ENCODE measurements at regions not wholly inside any gene's neighbourhood (a gene's known extent, or its start where the extent isn't known, plus 50 kb on each side); places are given as distances from the start of the nearest gene placed in this dataset.

DNA sequence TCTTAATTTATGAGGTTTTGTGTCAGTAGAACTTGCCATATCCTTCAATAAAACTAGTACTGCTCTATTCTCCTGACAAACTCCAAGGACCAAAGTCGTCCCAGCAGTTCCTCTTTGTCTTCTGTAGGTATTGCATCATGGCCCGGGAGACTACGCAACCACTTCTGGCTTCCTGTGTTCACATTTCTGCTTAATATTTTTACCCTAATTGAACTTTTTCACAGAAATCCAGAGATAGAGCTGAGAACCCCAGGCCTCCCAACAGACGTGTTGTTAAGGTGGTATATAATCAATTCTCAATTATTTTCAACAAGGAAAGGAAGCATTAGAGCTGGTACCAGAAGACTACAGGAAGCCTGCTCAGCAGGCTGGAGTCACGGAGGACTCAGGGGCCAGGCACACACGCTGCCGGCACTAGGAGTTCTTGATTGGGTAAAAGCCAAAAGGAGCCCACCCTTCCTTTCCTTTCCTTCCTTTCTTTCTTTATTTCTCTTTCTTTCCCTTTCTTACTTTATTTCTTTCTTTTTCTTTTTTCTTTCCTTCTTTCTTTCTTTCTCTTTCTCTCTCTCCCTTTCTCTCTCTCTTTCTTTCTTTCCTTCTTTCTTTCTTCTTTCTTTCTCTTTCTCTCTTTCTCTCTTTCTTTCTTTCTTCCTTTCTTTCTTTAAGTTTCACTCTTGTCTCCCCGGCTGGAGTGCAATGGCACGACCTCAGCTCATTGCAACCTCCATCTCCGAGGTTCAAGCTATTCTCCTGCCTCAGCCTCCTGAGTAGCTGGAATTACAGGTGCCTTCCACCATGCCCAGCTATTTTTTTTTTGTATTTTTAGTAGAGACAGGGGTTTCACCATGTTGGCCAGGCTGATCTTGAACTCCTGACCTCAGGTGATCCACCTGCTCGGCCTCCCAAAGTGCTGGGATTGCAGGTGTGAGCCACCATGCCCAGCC is 173.7 kb downstream of the ZBTB18 start:
- no peak for DNase-seq

DNA sequence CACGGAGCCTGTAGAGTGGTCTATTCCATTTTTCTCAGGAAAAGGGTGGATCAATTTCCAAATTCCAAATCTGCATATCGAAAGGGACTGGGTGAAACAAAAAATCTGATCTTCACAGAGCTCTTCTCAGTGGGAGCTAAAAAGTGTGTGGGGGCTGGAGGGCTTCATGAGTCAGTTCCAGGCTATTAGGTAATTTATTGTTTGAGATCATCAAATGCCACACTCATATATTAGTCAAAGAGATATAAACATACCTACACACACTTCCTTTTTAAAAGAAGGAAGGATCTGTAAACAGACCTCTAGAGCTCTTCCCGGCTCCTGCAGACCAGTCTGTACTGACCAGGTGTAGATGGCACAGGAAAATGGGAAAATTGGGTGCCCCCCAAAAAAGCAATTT is 175.4 kb downstream of the ZBTB18 start:
- DNase-seq = no peak

DNA sequence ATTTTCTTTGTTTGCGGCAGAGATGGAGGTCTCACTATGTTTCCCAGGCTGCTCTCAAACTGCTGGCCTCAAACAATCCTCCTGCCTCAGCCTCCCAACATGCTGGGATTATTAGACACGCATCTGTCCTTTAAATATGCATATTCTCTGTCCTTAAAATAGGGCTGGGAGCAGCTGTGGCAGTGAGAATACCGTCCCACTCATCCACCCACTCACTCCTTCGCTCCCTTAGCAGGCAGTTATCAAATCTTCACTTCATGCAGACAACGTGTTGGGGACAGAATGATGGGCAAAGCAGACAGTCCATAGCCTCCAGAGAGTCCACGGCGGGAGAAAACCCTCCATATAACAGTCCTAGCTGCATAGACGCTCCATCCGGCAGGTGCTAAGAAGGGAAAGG is 179.4 kb downstream of the ZBTB18 start:
- no peak for DNase-seq

DNA sequence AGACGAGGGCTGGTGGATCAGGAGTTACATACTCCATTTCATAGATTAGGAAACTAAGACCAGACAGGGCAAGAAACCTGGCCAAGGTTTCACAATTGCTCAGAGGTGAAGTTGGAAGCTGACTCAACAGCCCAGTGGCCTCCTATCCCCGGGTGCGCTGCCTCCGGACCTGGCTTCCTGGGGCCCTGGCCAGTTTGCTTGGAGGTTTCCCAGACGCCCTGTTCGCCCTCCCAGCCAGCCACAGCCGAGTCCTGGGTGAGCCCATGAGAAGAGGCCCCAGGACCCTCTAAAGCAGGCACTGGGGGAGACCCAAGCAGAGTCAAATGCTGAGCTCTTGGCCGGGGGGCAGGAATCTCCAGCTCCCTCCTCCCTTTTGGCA is 180.1 kb downstream of the ZBTB18 start:
- no peak for DNase-seq

DNA sequence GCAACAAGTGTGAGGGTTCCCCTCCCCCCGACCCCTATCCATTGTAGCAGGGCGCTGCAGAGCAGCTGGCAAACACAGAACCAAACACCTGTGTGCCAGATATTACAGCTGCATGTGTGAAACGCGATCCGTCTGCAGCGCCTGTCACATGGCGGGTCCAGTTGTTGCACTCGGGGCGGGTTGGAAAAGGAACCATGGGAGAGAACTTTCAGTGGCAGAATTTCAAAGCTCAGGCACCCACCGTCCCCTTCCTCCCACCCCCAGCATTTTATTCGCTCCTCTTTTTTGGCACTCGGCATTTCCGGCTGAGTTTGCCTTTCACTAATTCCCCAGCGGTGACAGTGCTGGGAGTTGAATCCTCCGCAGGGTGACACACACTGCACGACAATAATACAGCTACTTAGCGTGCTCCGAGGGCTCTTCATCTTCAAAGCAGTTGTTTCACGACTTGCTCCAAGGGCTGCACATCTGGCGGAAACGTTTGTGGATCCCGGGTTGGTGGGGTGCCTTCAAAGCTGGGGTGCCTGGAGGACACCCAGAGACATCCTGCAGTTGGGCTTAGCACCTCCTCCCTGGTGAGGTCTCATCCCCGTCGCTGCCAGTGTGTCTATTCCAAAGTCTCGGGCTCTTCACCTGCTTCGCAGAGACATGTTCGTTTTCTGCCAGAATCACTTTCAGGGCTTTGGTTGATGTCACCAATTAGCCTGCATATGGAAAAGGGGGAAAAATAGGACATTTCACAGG is 180.7 kb downstream of the ZBTB18 start:
- DNase-seq = peak; percentile 90

DNA sequence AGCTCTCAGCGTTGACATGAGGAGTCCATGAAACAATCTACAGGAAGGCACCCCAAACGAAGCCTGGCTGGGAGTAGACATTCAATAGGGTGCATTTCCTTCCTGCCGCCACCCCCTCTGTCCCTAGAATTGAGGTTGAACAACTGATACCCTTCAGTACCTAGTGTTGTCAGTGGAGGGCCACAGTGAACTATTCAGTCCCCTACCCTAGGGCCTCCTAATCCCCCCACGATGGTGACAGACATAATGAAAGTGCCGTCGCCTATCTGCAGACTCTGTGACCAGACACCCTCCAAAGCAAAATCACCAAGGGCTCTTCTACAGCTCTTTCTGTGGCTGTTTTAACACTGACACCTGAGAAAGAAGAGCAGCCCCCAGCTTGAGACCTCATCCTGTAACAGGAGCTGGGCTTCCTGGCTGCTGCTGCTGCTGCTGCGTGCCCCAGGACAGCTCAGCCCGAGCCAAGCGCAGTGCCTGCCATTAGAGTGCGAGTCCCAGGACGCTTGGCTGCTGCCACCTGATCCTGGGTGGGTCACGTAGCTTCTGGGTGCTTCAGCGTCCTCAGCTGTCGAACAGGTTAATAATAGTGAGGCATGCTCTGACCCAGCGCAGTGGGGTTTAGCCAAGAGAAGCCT is 183.0 kb downstream of the ZBTB18 start:
- no peak for DNase-seq

DNA sequence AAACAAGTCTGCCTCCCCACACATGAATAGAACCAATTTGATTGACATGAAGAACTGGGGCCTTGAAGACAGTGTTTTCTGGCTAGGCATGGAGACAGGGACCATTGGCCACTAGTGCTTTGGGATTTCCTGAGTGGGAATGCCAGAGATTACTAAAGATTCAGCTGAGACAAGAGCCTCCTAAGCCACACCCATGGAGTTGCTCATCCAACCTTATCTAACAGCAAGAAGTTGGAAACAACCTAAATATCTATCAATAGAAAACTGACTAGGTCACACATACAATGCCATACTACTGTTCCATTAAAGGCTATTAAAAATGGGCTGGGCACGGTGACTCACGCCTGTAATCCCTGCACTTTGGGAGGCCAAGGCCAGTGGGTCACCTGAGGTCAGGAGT is 184.1 kb downstream of the ZBTB18 start:
- DNase-seq = no peak

DNA sequence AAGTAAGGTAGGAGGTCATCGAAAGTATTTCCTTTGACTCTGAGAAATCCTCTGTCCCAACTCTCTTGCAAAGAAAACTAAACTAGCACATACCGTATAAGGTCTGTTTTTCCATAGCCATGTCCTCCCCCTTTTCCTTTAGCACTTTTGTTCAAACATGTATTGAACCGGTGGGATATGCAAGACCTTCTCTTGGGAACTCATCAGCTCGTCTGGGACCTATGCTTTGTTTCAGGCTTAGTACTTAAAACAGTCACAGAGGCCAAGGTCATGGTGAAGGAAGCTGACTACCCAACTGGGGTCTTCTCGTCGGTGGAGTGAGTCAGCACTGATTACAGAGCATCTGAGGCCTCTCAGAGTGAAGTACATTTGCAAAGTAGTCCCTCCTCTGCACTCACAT is 185.0 kb downstream of the ZBTB18 start:
- no peak for DNase-seq

DNA sequence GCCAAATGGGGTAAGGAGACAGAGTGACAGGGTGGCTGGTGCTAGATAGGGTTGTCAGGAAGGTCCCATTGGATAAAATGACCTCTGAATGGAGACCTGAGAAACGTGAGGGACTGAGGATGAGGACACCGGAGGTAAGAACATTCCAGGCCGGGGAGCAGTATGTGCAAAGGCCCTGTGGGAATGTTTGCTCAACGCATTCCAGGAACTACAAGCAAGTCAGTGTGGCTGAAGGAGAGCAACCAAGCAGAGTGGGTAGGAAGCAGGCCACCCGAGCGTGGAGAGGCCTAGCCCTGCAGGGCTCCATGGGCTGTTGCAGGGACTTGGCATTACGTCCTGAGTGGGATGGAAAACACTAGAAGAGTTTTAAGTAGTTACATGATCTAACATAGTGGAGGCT is 185.6 kb downstream of the ZBTB18 start:
- DNase-seq = no peak

DNA sequence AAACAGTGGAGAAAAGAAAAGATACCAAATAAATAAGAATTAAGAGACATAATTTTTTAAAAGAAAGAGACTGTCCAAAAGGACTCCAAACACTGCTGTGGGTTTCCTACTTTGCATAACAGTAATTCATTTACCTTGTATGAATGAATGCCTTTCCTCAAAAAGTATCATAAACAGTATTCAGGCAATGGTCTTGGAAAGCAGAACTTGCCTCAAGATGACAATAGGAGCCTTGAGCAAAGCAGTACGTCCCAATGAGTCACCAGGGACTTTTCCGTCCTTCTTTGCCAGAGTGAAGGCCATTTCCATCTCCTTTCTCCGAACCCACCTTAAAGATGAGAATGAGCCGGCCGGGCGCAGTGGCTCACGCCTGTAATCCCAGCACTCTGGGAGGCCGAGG is 186.4 kb downstream of the ZBTB18 start:
- no peak for DNase-seq

DNA sequence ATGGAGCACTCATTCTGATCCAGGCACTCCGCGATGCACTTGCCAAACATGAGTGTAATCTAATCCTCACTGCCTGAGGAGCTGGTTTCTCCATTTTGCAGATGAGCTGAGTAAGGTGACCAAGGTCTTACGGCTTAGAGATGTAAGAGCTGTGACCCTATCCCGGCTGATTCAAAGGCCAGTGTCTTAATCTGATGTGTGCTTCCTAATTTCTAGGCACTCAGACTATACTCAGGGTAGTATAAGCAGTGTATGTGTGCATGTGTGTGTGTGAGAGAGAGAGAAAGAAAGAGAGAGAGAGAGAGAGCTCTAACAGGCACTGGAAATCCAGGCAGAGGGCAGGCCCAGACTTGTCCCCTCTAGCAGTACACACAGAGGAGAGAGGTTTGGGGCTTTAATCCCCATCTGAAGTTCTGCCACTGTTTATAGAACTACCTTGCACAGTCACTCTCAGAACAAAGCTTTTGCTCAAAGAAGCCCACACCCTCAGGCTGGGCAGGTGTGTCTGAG is 188.2 kb downstream of the ZBTB18 start:
- DNase-seq = peak; percentile 86

DNA sequence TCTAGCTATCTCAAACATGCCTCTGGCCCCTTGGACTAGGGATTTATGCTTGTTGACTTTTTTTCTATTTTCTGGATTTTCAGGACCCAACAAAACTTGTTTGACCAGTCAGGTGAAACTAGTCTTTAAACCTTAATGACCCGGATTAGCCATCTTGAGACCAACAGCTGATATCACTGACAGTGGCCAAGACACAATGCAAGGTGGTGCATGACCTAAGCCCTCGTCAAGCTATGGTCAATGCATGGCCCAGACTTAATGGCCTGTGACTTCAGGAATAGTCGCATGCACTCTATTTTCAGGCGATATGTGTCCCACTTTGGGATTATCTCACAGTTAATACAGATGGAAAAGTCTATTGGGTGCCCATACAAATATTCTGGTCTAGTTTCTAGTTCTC is 190.4 kb downstream of the ZBTB18 start:
- DNase-seq = no peak

DNA sequence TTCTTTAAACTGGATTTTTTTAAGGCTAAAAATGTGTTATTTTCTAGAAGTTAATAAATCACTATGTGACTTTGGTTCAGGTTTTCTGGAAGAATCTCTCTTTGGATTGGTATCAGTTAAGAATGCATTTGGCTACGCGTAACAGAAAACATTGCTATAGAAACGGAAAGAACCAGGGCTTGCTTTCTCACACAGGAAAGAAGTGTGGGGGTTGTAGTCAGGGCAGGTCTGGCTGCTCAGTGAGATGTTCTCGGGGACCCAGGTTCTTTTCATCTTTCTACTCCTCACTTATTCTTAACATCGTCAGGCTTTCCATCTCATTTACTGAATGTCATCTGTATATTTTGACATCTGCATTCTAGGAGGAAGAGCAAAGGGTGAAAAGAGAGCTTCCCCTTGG is 191.4 kb downstream of the ZBTB18 start:
- DNase-seq = no peak

DNA sequence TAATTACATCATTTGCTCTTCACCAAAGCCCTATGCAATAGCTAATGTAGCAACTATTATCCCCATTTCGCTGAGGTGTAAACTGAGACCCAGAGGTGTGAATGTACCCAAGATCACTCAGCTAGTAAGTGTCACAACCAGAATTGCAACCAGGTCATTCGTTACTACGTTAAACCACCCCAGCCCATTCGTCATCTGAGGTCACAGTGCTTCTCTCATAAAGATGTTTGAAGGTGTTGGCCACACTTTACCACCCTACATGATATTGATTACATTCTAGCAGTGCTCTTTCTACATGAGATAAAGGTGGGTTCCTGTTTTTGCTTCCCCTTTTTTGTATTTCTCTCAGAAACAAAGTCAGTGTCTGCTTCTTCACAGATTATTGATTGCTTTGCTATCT is 195.3 kb downstream of the ZBTB18 start:
- DNase-seq = no peak

DNA sequence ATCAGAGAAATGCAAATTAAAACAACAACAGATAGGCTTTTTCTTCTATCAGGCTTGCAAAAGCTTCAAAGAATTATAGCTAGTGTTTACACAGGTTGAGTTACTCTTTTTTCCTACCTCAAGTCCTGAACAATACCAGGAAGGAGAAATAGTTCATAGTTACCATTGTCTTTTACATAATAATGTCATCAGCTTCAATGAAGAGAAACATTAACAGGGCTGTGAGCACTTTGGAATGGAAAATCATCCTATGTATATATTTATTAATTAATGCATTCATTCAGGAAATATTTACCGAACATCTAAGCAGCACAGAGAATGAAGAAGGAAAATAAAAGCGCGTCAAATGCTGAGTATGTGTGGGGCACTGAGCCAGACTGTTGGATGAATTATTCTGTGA is 197.3 kb downstream of the ZBTB18 start:
- no peak for DNase-seq

DNA sequence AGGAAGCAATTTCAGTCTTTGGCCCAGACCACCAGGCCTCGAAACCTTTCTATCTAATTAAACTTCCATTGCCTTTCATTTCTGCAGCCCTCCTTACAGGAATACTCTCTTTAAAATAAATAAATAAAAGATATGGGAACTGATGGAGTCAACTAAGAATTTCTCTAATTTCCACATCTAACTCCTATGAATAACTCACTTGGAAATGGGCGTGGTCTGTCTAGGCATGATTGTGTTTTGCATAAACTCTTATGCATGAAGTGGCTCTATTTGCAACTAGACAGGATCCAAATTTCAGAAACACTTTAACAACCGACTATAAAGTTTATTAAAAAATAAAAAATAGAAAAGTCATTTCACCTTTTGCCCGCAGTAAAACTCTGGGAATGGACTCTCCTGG is 199.5 kb downstream of the ADSS2 start:
- no peak for DNase-seq

DNA sequence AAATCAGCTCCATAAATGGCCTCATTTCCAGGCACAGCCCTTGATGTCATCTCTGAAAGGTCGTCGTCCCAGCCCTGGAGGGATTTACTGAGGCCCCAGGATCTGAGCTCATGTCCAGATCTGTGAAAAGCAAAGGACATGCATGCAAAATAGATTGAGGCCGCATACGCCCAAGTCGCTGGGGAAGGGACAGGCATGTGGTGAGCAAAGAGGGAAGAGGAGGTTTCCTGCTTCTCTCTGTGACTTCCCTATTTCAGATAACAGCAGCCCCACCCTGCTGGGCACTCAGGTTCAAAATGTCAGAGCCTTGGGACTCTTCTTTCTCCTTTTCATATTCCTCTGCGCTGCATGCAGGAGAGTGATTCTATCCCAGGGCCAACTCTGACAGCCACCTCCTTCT is 197.2 kb downstream of the ADSS2 start:
- DNase-seq = no peak

DNA sequence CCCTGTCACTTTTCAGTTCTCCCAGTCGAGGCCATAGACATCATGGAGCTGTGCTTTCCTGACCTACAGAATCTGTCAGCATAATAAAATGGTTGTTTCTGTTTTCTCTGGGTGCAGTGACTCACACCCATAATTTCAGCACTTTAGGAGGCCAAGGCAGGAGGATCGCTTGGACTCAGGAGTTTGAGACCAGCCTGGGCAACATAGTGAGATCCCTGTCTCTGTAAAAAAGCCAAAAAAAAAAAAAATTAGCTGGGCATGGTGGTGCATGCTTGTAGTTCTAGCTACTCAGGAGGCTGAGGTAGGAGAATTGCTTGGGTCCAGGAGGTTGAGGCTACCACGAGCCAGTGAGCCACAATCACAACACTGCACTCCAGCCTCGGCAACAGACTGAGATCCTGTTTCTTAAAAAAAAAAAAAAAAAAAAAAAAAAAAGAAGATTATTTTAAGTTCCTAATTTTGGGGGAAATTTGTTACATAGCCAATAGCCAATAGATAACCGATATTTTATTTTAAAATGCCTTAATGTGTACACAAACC is 196.2 kb downstream of the ADSS2 start:
- DNase-seq = no peak

DNA sequence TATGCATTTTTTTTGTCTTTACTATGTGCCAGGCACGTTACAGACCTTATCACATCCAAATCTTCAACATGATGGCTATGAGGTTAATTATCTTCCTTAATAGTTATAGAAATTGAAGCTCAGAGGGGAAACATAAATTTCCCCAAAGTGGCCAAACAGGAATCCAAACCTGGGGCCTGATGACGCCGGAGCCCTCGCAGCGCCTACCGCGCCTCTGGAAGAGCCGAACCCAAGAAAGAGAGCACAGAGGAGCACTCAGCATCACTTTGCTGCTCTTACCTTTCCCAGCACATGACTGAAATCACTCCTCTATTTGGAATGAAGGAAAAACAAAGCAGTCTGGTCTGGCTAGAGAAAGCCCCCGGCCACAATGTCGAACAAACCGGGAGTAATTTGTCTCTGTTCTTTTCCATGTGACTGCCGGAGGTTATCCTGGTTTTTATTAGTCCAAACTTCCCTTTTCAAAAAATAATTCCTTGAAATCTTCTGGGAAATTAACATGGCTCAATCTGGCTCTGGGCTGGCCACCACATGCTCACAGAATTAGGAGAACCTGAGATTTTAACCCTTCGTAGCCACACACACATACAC is 195.5 kb downstream of the ADSS2 start:
- no peak for DNase-seq

DNA sequence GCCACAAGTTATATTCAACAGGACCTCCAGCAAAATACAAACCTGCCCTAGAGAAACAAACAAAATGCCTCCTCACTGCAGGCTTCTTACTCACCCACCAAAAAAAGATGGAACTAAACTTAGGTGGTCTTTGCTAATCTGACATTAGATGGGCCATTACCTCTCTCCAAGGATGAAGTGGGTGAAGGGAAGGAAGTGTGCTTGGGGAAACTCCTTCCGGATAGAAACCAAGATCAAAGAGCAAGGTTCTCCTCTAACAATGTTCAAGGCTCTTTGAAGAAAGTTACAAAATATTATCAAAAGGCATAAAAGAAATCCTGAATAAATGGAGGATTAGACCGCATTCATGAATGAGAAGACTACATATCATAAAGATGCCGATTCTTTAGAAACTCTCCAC is 187.5 kb downstream of the ADSS2 start:
- DNase-seq = no peak

DNA sequence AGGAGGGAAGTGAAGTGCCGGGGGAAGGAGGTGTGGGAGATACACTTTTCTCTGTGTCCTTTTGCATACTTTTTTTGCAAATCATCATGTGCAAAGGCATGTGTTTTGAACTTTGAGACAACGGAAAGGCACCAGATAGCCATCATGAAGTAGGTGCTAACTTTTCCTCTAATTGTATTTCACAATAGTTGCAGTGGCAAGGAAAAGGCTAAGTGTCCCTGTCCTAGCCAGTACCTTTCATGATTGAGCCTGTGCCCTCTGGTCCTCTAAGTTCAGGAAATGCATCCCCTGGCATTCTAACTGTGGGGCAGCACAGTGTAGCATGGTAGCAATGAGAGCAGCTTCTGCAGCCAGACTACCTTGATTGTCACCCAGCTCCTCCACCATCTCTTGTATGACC is 186.2 kb downstream of the ADSS2 start:
- DNase-seq = no peak

DNA sequence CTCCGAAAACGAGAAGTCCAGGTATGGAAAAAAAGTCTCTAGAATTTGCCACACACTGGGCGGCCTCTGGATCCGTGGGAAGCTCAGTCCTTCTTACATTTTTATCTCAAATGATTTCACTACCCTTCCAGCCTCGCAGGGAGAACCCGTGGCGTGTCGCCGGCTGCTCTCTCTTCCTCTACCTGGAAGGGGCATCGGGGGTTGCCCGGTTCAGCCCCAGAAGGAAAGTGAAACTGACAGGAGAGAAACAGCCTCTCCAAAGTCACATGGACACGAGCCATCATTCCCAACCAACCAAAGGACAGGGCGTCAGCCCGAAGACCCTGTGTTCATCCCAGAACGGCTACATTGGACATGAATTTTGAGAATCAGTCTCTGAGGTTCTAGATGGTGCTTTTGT is 182.5 kb downstream of the ADSS2 start:
- no peak for DNase-seq

DNA sequence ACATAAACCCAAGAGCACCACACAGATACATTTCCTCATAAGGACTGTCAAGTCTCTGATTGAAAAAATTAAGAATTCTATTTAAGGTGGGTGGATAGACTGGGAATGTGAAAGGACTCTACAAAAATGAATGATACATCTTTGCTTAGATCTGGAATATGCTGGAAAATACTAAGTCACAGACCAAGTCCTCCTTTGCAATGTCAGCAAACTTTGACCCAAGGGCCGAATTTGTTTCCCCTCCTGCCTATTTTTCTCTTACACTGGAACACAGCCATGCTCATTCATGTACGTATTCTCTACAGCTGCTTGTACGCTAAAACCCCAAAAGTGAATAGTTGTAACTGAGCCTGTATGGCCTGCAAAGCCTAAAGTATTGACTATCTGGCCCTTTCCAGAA is 180.7 kb downstream of the ADSS2 start:
- DNase-seq = no peak

Data from NCI-H146 (cell line).